SK-N-SH treated with all-trans-retinoic acid at 6 μM for 48 hours (cell line): ENCODE measurements at regions not wholly inside any gene's neighbourhood (a gene's known extent, or its start where the extent isn't known, plus 50 kb on each side); places are given as distances from the start of the nearest gene placed in this dataset.

ENCODE experiments used
- ATAC-seq: fragments of 200-7000 bp; cut with Tn5 transposase; 3 replicates; pipeline ENCODE4 v1.9.1; 2020; ENCODE audit warnings: mild to moderate bottlenecking, moderate library complexity
- ARNTL ChIP-seq: fragments of 450-650 bp; formaldehyde crosslinking; IDR thresholded peaks from 2 replicates; pipeline ENCODE4 v1.5.0; 2020; ENCODE audit warnings: low read depth, mild to moderate bottlenecking, moderate library complexity, borderline replicate concordance
- BACH2 ChIP-seq: fragments of 250-450 bp; sonication (Bioruptor Pico); IDR thresholded peaks from 2 replicates; pipeline ENCODE4 v1.9.0; 2021; ENCODE audit warnings: mild to moderate bottlenecking, borderline replicate concordance
- CREB5 ChIP-seq: fragments of 250-450 bp; sonication (Bioruptor Pico); IDR thresholded peaks from 2 replicates; pipeline ENCODE4 v1.5.1; 2020; ENCODE audit warnings: low read depth, mild to moderate bottlenecking, moderate library complexity
- CSDC2 ChIP-seq: fragments of 250-450 bp; sonication (Bioruptor Pico); IDR thresholded peaks from 2 replicates; pipeline ENCODE4 v1.5.0; 2020; ENCODE audit warnings: mild to moderate bottlenecking, moderate library complexity
- ESRRG ChIP-seq: fragments of 250-450 bp; sonication (Bioruptor Pico); IDR thresholded peaks from 2 replicates; pipeline ENCODE4 v1.6.1; 2021; ENCODE audit warnings: mild to moderate bottlenecking
- GLIS3 ChIP-seq: fragments of 250-450 bp; sonication (Bioruptor Pico); IDR thresholded peaks from 2 replicates; pipeline ENCODE4 v1.5.0; 2020; ENCODE audit warnings: mild to moderate bottlenecking, moderate library complexity
- ISL1 ChIP-seq: fragments of 250-450 bp; sonication (Bioruptor Pico); IDR thresholded peaks from 2 replicates; pipeline ENCODE4 v2.1.2; 2022; ENCODE audit warnings: mild to moderate bottlenecking, moderate library complexity
- OSR1 ChIP-seq: fragments of 250-450 bp; sonication (Bioruptor Pico); IDR thresholded peaks from 2 replicates; pipeline ENCODE4 v1.8.0; 2022; ENCODE audit warnings: moderate library complexity, mild to moderate bottlenecking, inconsistent platforms
- POU6F1 ChIP-seq: fragments of 250-450 bp; sonication (Bioruptor Pico); IDR thresholded peaks from 2 replicates; pipeline ENCODE4 v1.8.0; 2021; ENCODE audit warnings: low read depth, mild to moderate bottlenecking, moderate library complexity, borderline replicate concordance
- PPARA ChIP-seq: fragments of 250-450 bp; sonication (Bioruptor Pico); IDR thresholded peaks from 2 replicates; pipeline ENCODE4 v1.5.0; 2020; ENCODE audit warnings: mild to moderate bottlenecking, borderline replicate concordance
- RARB ChIP-seq: fragments of 250-450 bp; sonication (Bioruptor Pico); IDR thresholded peaks from 2 replicates; pipeline ENCODE4 v1.8.0; 2021; ENCODE audit warnings: mild to moderate bottlenecking, moderate library complexity
- SNAI2 ChIP-seq: fragments of 250-450 bp; sonication (Bioruptor Pico); IDR thresholded peaks from 2 replicates; pipeline ENCODE4 v1.5.0; 2020; ENCODE audit warnings: mild to moderate bottlenecking, moderate library complexity
- TCF4 ChIP-seq: fragments of 250-450 bp; sonication (Bioruptor Pico); IDR thresholded peaks from 2 replicates; pipeline ENCODE4 v1.8.0; 2021; ENCODE audit warnings: mild to moderate bottlenecking, moderate library complexity, borderline replicate concordance
- TOX ChIP-seq: fragments of 250-450 bp; sonication (Bioruptor Pico); IDR thresholded peaks from 2 replicates; pipeline ENCODE4 v1.8.0; 2021; ENCODE audit warnings: mild to moderate bottlenecking, moderate library complexity, borderline replicate concordance
- ZC3H10 ChIP-seq: fragments of 250-450 bp; sonication (Bioruptor Pico); IDR thresholded peaks from 2 replicates; pipeline ENCODE4 v1.5.1; 2021; ENCODE audit warnings: mild to moderate bottlenecking, moderate library complexity
- ZFP30 ChIP-seq: fragments of 450-650 bp; formaldehyde crosslinking; IDR thresholded peaks from 2 replicates; pipeline ENCODE4 v1.5.0; 2022; ENCODE audit warnings: mild to moderate bottlenecking, moderate library complexity
- ZNF565 ChIP-seq: fragments of 450-650 bp; formaldehyde crosslinking; conservative IDR thresholded peaks from 2 replicates; pipeline ENCODE4 v1.5.0; 2020; ENCODE audit warnings: low read depth, mild to moderate bottlenecking, moderate library complexity
- ZNF70 ChIP-seq: fragments of 450-650 bp; formaldehyde crosslinking; IDR thresholded peaks from 2 replicates; pipeline ENCODE4 v1.5.0; 2020; ENCODE audit warnings: mild to moderate bottlenecking, moderate library complexity
- ZNF8 ChIP-seq: fragments of 450-650 bp; formaldehyde crosslinking; IDR thresholded peaks from 2 replicates; pipeline ENCODE4 v1.5.0; 2020; ENCODE audit warnings: mild to moderate bottlenecking, moderate library complexity
- TF ChIP-seq, protein P1 (sequence below): fragments of 250-450 bp; sonication (Bioruptor Pico); IDR thresholded peaks from 2 replicates; pipeline ENCODE4 v1.8.0; 2020; ENCODE audit warnings: mild to moderate bottlenecking, moderate library complexity, borderline replicate concordance
- TF ChIP-seq, protein P2 (sequence below): fragments of 250-450 bp; sonication (Bioruptor Pico); IDR thresholded peaks from 2 replicates; pipeline ENCODE4 v1.5.1; 2021; ENCODE audit warnings: mild to moderate bottlenecking, moderate library complexity

GRCh38 chr10:130858626-130859025 lies 452.9 kb downstream of the TCERG1L start:
- TF ChIP-seq ARNTL (CRISPR knock-in tag) = no peak
- no peak for TF ChIP-seq CSDC2 (CRISPR knock-in tag)
- TF ChIP-seq, protein P1, sequence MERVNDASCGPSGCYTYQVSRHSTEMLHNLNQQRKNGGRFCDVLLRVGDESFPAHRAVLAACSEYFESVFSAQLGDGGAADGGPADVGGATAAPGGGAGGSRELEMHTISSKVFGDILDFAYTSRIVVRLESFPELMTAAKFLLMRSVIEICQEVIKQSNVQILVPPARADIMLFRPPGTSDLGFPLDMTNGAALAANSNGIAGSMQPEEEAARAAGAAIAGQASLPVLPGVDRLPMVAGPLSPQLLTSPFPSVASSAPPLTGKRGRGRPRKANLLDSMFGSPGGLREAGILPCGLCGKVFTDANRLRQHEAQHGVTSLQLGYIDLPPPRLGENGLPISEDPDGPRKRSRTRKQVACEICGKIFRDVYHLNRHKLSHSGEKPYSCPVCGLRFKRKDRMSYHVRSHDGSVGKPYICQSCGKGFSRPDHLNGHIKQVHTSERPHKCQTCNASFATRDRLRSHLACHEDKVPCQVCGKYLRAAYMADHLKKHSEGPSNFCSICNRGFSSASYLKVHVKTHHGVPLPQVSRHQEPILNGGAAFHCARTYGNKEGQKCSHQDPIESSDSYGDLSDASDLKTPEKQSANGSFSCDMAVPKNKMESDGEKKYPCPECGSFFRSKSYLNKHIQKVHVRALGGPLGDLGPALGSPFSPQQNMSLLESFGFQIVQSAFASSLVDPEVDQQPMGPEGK (CRISPR knock-in tag) = no peak
- TF ChIP-seq GLIS3 (CRISPR knock-in tag) = no peak

DNA sequence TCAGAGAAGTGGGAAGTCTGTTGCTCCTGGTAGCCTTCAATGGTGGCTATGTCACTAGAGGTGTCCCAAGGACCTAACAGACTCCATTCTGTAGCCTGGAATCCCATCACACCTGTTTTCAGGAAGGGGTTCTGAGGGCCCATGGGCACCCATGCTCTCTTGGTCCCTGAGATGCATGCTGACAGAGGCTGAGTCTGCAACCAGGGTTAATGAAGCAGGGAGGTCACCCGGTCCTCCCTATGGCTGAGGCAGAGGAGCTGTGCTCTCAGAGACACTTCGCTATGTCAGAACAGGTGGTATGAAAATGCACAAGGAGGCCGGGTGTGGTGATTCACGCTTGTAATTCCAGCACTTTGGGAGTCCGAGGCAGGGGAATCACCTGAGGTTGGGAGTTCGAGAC lies 452.1 kb downstream of the TCERG1L start:
- ATAC-seq = no peak
- TF ChIP-seq ZC3H10 (CRISPR knock-in tag) (no peak), BACH2 (CRISPR knock-in tag) (no peak), GLIS3 (CRISPR knock-in tag) (no peak), TOX (no peak), CREB5 (CRISPR knock-in tag) (no peak), POU6F1 (no peak), ZFP30 (CRISPR knock-in tag) (no peak), ISL1 (CRISPR knock-in tag) (no peak), OSR1 (no peak)
- TF ChIP-seq, protein P1 (CRISPR knock-in tag) = no peak
- TF ChIP-seq, all 23 proteins: peak for 0

More at GRCh38 chr10:130858626-130859025, 452.9 kb downstream of the TCERG1L start:
- ATAC-seq = no peak

GRCh38 chr10:130862122-130862521 lies 449.4 kb downstream of the TCERG1L start:
- TF ChIP-seq PPARA (CRISPR knock-in tag) (no peak), ZNF70 (CRISPR knock-in tag) (no peak), RARB (no peak), OSR1 (no peak), CREB5 (CRISPR knock-in tag) (no peak), TOX (no peak), ZNF8 (CRISPR knock-in tag) (no peak), ISL1 (CRISPR knock-in tag) (no peak), TCF4 (CRISPR knock-in tag) (no peak), BACH2 (CRISPR knock-in tag) (no peak), ZFP30 (CRISPR knock-in tag) (no peak), SNAI2 (CRISPR knock-in tag) (no peak), ESRRG (no peak), ZNF565 (CRISPR knock-in tag) (no peak), CSDC2 (CRISPR knock-in tag) (no peak), GLIS3 (CRISPR knock-in tag) (no peak), POU6F1 (no peak)
- TF ChIP-seq, protein P1 (CRISPR knock-in tag) = no peak
- TF ChIP-seq, protein P2, sequence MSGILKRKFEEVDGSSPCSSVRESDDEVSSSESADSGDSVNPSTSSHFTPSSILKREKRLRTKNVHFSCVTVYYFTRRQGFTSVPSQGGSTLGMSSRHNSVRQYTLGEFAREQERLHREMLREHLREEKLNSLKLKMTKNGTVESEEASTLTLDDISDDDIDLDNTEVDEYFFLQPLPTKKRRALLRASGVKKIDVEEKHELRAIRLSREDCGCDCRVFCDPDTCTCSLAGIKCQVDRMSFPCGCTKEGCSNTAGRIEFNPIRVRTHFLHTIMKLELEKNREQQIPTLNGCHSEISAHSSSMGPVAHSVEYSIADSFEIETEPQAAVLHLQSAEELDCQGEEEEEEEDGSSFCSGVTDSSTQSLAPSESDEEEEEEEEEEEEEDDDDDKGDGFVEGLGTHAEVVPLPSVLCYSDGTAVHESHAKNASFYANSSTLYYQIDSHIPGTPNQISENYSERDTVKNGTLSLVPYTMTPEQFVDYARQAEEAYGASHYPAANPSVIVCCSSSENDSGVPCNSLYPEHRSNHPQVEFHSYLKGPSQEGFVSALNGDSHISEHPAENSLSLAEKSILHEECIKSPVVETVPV (CRISPR knock-in tag) = no peak
- no peak for ATAC-seq
